CD4-positive, alpha-beta memory T cell (primary cell): ENCODE measurements at regions not wholly inside any gene's neighbourhood (a gene's known extent, or its start where the extent isn't known, plus 50 kb on each side); places are given as distances from the start of the nearest gene placed in this dataset.
A peak's percentile ranks its signal among the peaks of the same experiment; 100 is the strongest.

Experiments used
- CTCF ChIA-PET: fragments of 350-600 bp; sonication (Branson Sonifier 250); formaldehyde crosslinking; loops from one replicate; lab custom pipeline; 2021; ENCODE audit warnings: inconsistent platforms; ENCODE audit not compliant: partially characterized antibody; lab: Charles Lee
- POLR2A ChIA-PET: fragments of 350-600 bp; sonication (Branson Sonifier 250); formaldehyde crosslinking; loops from one replicate; lab custom pipeline; 2021; ENCODE audit not compliant: partially characterized antibody; lab: Charles Lee
- DNase-seq, 5 donors: peaks; one replicate each; pipeline versions ENCODE4 v3.0.0 to v3.0.0-alpha.2; 2020 to 2022; ENCODE audit warnings: mixed read lengths in 1 of 5
- H3K27ac ChIP-seq: one replicate; pipeline ENCODE4 v1.7.0; 2013; ENCODE audit warnings: low read depth, low read length
- H3K27me3 ChIP-seq: 2 replicates; pipeline ENCODE4 v1.7.0; 2013; ENCODE audit warnings: mild to moderate bottlenecking, low read length, moderate library complexity; ENCODE audit not compliant: insufficient read depth
- H3K36me3 ChIP-seq: 2 replicates; pipeline ENCODE4 v1.7.0; 2013; ENCODE audit warnings: mild to moderate bottlenecking, low read length, moderate library complexity; ENCODE audit not compliant: insufficient read depth
- H3K4me1 ChIP-seq: 2 replicates; pipeline ENCODE4 v1.7.0; 2013; ENCODE audit warnings: mild to moderate bottlenecking, low read length, moderate library complexity; ENCODE audit not compliant: insufficient read depth
- H3K4me3 ChIP-seq, 2 donors: one replicate each; pipeline ENCODE4 v1.7.0; 2013; ENCODE audit warnings: low read length in 2 of 2, mild to moderate bottlenecking in 1 of 2
- H3K9me3 ChIP-seq, 2 donors: one replicate each; pipeline ENCODE4 v1.7.0; 2013; ENCODE audit warnings: low read length in 2 of 2, control low read depth in 1 of 2; ENCODE audit not compliant: control insufficient read depth in 1 of 2
- H3K27ac Mint-ChIP-seq, 7 donors: one replicate each; pipeline ENCODE4 v1.8.0; 2020 to 2021; ENCODE audit warnings: mixed read lengths in 7 of 7, mild to moderate bottlenecking in 6 of 7, inconsistent platforms in 3 of 7, moderate library complexity in 3 of 7
- H3K27me3 Mint-ChIP-seq, 2 donors: one replicate each; pipeline ENCODE4 v1.8.0; 2020 to 2021; ENCODE audit warnings: mixed read lengths in 2 of 2
- H3K36me3 Mint-ChIP-seq, 2 donors: one replicate each; pipeline ENCODE4 v1.8.0; 2020 to 2021; ENCODE audit warnings: mixed read lengths in 2 of 2, inconsistent platforms in 1 of 2, mild to moderate bottlenecking in 1 of 2
- H3K4me1 Mint-ChIP-seq, 4 donors: one replicate each; pipeline ENCODE4 v1.8.0; 2020 to 2021; ENCODE audit warnings: mixed read lengths in 4 of 4, mild to moderate bottlenecking in 1 of 4
- H3K4me3 Mint-ChIP-seq, 8 donors: one replicate each; pipeline ENCODE4 v1.8.0; 2020 to 2021; ENCODE audit warnings: mixed read lengths in 8 of 8, mild to moderate bottlenecking in 7 of 8, moderate library complexity in 6 of 8, inconsistent platforms in 3 of 8
- H3K9me3 Mint-ChIP-seq, 8 donors: one replicate each; pipeline ENCODE4 v1.8.0; 2020 to 2021; ENCODE audit warnings: mixed read lengths in 8 of 8, mild to moderate bottlenecking in 5 of 8, inconsistent platforms in 3 of 8, moderate library complexity in 1 of 8
- intact Hi-C: fragments of 100-400 bp; cut with micrococcal nuclease; formaldehyde crosslinking; loops from one replicate; pipeline ENCODE4 v1.15.1; 2023

DNA sequence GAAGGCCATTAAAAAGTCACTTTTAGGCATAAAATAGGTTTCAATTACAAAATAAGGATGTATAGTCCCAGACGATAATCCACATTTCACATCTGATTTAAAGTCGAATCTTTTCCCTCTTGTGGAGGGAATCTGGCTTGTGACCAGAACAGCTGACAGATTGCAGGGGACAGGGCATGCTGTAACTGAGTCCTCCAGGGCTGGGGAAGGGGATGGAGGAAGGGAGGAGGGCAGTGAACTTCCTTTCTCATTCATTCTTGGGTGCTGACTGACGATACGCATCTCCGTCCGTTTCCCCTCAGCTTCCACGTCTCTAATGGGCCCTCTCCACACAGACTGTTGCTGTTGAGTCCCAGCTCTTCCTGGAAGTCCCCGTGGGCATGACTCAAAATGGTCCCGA lies 108.1 kb upstream of the CSF3R start:
- peaks cover 0 to 5% (median 2%) of the 10 kb centered on the region in 4 donors for H3K4me1 Mint-ChIP-seq
- peaks cover 6% of the 10 kb centered on the region for H3K27me3 ChIP-seq
- H3K27ac Mint-ChIP-seq: no peak overlapping the region
- no peak overlapping the region for H3K4me3 ChIP-seq
- intact Hi-C loops: no loop called here
- H3K4me1 ChIP-seq: no peaks in the 10 kb centered on the region
- H3K36me3 Mint-ChIP-seq: no peaks in the 10 kb centered on the region
- H3K27me3 Mint-ChIP-seq: peaks cover 32 to 50% of the 10 kb centered on the region in 2 donors
- H3K9me3 ChIP-seq: no peaks in the 10 kb centered on the region
- H3K9me3 Mint-ChIP-seq: no peaks in the 10 kb centered on the region
- H3K27ac ChIP-seq: no peak overlapping the region
- DNase-seq: no peak
- ChIA-PET POLR2A (no interaction called here), CTCF (interaction anchor here (2.4 kb wide), 1 partner anchor 14 kb away, joined by 9 read pairs; no protein-coding TSS in a partner anchor)
- no peaks in the 10 kb centered on the region for H3K36me3 ChIP-seq
- H3K4me3 Mint-ChIP-seq: peak overlapping the region in 1 of 8 donors; percentile 26

DNA sequence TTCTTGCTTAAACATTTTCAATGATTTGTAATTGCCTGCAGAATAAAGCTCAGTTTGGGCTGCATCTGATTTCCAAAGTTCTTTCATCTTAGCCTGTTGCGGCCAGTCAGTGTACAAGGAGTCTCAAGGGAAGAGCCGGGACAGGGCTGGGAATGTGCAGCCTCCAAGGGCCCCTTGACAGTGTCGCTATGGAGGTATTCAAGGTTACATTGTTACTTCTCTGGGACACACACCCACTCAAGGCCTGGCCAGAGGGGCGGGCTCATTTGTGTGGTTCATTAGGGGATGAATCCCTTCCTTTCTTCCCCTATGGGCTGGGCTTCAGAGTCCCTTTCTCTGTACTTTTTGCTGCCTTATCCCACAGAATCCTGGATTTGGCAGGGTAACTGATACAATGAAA lies 107.6 kb upstream of the CSF3R start:
- no peak overlapping the region for H3K4me3 Mint-ChIP-seq
- no peaks in the 10 kb centered on the region for H3K9me3 Mint-ChIP-seq
- ChIA-PET POLR2A (no interaction called here), CTCF (interaction anchor here (1.4 to 2.4 kb wide), 2 partner anchors 14 to 845 kb away, joined by 3 to 9 read pairs; no protein-coding TSS in a partner anchor)
- no peaks in the 10 kb centered on the region for H3K36me3 ChIP-seq
- DNase-seq: no peak
- peaks cover 6% of the 10 kb centered on the region for H3K27me3 ChIP-seq
- H3K27ac Mint-ChIP-seq: no peak overlapping the region
- peaks cover 29 to 50% of the 10 kb centered on the region in 2 donors for H3K27me3 Mint-ChIP-seq
- intact Hi-C loops: no loop called here
- H3K9me3 ChIP-seq: no peaks in the 10 kb centered on the region
- H3K4me1 ChIP-seq: no peaks in the 10 kb centered on the region
- no peak overlapping the region for H3K27ac ChIP-seq
- H3K4me3 ChIP-seq: no peak overlapping the region
- H3K4me1 Mint-ChIP-seq: peaks cover 0 to 5% (median 2%) of the 10 kb centered on the region in 4 donors
- H3K36me3 Mint-ChIP-seq: no peaks in the 10 kb centered on the region

DNA sequence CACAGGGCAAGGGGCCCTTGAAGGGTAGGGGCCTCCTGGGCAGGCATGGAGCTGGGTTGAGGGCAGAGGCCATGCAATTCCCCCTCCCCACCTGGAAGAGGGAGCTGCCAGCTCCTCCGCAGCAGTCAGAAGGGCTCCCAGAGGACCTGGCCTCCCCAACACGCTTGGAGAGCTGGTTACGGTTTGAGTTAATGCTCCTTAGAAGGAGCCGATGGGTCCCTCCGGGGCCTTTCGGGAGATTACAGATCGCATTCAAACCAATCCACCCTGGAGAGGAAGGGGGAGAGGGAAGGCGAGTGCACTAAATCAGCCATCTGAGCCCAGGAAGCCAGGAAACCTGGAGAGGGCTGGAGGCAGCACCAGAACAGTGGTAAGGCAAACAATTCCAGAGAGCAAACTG lies 106.3 kb upstream of the CSF3R start:
- Mint-ChIP-seq H3K36me3 (no peaks in the 10 kb centered on the region), H3K4me1 (peaks cover 0 to 5% (median 2%) of the 10 kb centered on the region in 4 donors), H3K27me3 (peaks cover 30 to 55% of the 10 kb centered on the region in 2 donors), H3K4me3 (no peak overlapping the region), H3K27ac (no peak overlapping the region), H3K9me3 (no peaks in the 10 kb centered on the region)
- ChIA-PET CTCF (interaction anchor here (1.4 to 2.4 kb wide), 2 partner anchors 13 to 846 kb away, joined by 3 to 9 read pairs; no protein-coding TSS in a partner anchor), POLR2A (no interaction called here)
- Histone ChIP-seq H3K36me3 (no peaks in the 10 kb centered on the region), H3K27me3 (peaks cover 6% of the 10 kb centered on the region), H3K4me1 (no peaks in the 10 kb centered on the region), H3K4me3 (no peak overlapping the region), H3K9me3 (no peaks in the 10 kb centered on the region), H3K27ac (no peak overlapping the region)
- no peak for DNase-seq
- intact Hi-C loops: no loop called here

DNA sequence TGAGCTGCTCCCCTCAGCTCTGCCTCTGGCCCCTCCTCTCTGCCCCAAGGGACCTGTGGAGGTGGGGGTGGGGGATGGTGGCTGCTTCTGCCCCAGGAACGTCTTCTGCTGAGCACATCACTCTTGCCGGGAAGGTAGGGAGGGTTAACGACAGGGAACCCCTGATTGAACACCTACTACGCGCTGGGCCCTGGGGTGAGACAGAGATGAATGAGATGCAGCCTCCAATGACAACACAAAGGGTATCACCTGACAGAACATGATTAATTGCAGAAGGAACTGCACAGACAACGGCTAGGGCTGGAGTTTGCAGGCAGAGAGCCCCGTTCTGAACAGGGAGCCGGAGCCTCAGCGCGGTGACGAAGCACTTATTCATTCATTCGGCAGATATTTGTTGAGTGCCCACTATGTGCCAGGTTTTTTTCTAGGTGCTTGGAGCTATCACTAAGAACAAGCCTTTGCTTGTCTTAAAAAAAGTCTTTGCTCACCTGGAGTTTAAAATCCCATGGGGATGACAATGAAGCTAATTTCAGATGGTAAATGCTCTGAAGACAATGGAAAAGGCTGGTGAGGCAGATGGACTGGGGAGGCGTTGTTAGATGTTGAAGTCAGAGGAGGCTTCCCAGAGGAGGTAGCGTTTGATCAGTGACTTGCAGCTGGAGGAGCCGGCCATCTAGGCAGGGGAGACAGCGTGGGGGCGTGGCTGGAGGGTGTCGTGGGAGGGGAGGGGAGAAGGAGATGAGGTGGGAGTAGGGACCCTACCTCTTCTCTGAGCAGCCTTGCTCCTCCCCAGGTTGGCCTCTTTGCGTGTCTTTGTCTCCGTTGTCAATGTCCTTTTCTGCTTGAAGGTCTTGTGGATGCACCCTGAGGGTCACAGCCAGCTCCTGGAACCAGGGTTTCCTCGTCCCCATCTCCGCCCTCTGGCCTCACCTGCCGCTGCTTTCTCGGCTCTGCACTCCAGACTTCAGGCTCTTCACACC lies 103.1 kb upstream of the CSF3R start:
- CTCF ChIA-PET: interaction anchor here (1.2 to 1.9 kb wide), 4 partner anchors 8 to 64 kb away, joined by 3 to 7 read pairs (median 4); no protein-coding TSS in a partner anchor
- Mint-ChIP-seq H3K27me3 (peaks cover 24 to 47% of the 10 kb centered on the region in 2 donors), H3K4me3 (no peak overlapping the region)

DNA sequence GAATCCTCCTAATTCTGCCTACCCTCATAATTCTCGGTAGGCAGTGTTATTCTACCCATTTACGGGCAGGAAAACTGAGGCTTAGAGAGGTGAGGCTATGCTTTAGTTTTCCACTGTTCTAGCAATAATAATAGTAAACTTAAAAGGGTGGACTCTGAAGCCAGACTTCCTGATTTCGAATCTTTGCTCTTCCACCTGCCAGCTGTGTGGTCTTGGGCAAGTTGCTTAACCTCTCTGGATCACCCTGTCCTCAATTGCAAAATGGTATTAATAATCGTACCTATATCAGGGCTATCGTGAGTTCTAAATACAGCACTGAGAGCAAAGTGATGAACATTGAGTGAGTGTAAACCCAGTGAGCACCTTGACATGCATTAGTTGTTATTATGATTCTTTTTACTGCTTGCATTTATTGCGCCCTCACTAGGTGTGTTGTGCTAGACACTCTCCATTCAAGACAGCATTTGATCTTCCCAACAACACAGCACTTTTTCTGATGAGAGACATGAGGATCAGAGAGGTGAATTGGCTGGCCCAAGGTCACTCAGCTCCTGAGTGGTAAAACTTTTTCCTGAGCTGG lies 102.3 kb upstream of the CSF3R start:
- no peak overlapping the region for H3K27ac Mint-ChIP-seq
- H3K4me3 ChIP-seq: no peak overlapping the region
- no peaks in the 10 kb centered on the region for H3K9me3 Mint-ChIP-seq
- intact Hi-C loops: no loop called here
- H3K9me3 ChIP-seq: no peaks in the 10 kb centered on the region
- no peak overlapping the region for H3K4me3 Mint-ChIP-seq
- DNase-seq: no peak
- CTCF ChIA-PET: interaction anchor here (1.2 to 1.9 kb wide), 3 partner anchors 9 to 11 kb away, joined by 3 to 7 read pairs (median 4); no protein-coding TSS in a partner anchor
- no peaks in the 10 kb centered on the region for H3K4me1 ChIP-seq
- POLR2A ChIA-PET: no interaction called here
- H3K4me1 Mint-ChIP-seq: no peaks in the 10 kb centered on the region
- no peaks in the 10 kb centered on the region for H3K36me3 ChIP-seq
- H3K36me3 Mint-ChIP-seq: no peaks in the 10 kb centered on the region
- peaks cover 20 to 47% of the 10 kb centered on the region in 2 donors for H3K27me3 Mint-ChIP-seq
- peaks cover 6% of the 10 kb centered on the region for H3K27me3 ChIP-seq
- no peak overlapping the region for H3K27ac ChIP-seq

More for the DNA sequence above, 103.1 kb upstream of the CSF3R start:
- H3K4me1 Mint-ChIP-seq: peaks cover 0 to 2% (median under 1%) of the 10 kb centered on the region in 4 donors
- H3K4me3 ChIP-seq: no peak overlapping the region
- H3K9me3 Mint-ChIP-seq: no peaks in the 10 kb centered on the region
- no peak overlapping the region for H3K27ac ChIP-seq
- intact Hi-C loops: no loop called here
- H3K9me3 ChIP-seq: no peaks in the 10 kb centered on the region
- H3K27me3 ChIP-seq: peaks cover 6% of the 10 kb centered on the region
- H3K36me3 ChIP-seq: no peaks in the 10 kb centered on the region
- no peaks in the 10 kb centered on the region for H3K4me1 ChIP-seq
- no peak for DNase-seq
- POLR2A ChIA-PET: no interaction called here
- no peaks in the 10 kb centered on the region for H3K36me3 Mint-ChIP-seq
- peak overlapping the region in 1 of 7 donors; percentile 48 for H3K27ac Mint-ChIP-seq

DNA sequence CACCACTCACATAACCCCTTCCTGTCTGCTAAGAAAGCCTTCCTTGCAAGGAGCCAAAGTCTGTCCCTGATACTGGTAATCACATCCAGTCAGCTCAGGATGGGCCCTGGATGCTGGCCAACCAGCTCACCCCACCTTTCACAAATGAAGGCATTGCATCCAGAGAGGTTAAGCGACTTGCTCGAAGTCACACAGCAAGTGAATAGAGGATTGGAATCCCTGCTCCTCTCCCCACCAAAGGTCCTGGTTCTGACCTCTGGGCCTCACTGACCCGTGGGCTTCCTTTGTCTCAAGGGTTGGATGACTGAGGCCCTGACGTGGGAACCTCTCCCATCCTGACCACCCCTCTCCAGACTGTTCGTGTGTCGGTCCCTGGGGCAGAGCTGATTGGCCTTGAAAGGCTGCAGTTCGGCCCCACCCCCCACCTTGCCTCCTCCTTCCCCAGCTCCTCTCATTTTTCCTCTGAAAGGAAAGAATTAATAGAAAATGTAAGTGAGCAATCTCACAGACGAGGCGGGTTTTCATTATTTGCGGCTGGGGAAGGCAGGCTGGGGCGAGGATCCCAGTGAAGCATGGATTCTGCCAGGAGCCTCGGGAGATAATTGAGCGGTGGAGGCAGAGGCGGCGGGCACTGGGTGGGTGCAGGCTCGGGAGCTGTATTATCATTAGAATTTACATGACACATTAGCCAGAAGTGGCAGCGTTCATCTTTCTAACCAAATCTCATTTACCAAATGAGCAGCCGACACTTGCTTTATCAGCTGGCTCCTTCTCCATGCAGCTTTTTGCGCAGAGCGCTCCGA lies 101.5 kb upstream of the CSF3R start:
- peaks cover 19 to 41% of the 10 kb centered on the region in 2 donors for H3K27me3 Mint-ChIP-seq
- intact Hi-C loops: no loop called here

More for the DNA sequence above, 101.5 kb upstream of the CSF3R start:
- Histone ChIP-seq H3K4me1 (no peaks in the 10 kb centered on the region), H3K27me3 (peaks cover 6% of the 10 kb centered on the region), H3K27ac (no peak overlapping the region), H3K4me3 (no peak overlapping the region), H3K36me3 (no peaks in the 10 kb centered on the region), H3K9me3 (no peaks in the 10 kb centered on the region)
- Mint-ChIP-seq H3K9me3 (no peaks in the 10 kb centered on the region), H3K4me1 (no peaks in the 10 kb centered on the region), H3K27ac (no peak overlapping the region), H3K4me3 (no peak overlapping the region), H3K36me3 (no peaks in the 10 kb centered on the region)
- no peak for DNase-seq
- ChIA-PET POLR2A (no interaction called here), CTCF (interaction anchor here (0.8 to 1.9 kb wide), 3 partner anchors 8 to 10 kb away, joined by 3 to 7 read pairs (median 4); no protein-coding TSS in a partner anchor)
